Ovary (tissue), 7 donors: ENCODE measurements at regions not wholly inside any gene's neighbourhood (a gene's known extent, or its start where the extent isn't known, plus 50 kb on each side); places are given as distances from the start of the nearest gene placed in this dataset.

Experiments used
- DNase-seq, 5 donors: peaks; one replicate each; pipeline ENCODE4 v3.0.0-alpha.2; 2019 to 2020
- H3K27ac ChIP-seq, 2 donors: fragments of 200-600 bp; one replicate each; pipeline versions ENCODE4 v1.5.1 to v1.8.0; 2019 to 2022
- H3K27me3 ChIP-seq: fragments of 200-600 bp; one replicate; pipeline ENCODE4 v1.8.0; 2022
- H3K36me3 ChIP-seq: fragments of 200-600 bp; sonication (generic); one replicate; pipeline ENCODE4 v1.5.1; 2019
- H3K4me1 ChIP-seq: one replicate; pipeline ENCODE4 v1.8.1; 2013; ENCODE audit warnings: mild to moderate bottlenecking, moderate library complexity; ENCODE audit not compliant: insufficient read depth
- H3K4me3 ChIP-seq: fragments of 200-600 bp; sonication (generic); one replicate; pipeline ENCODE4 v1.5.1; 2017
- H3K9me3 ChIP-seq, 2 donors: fragments of 200-600 bp in 1 of 2; sonication (generic) in 1 of 2; one replicate each; pipeline versions ENCODE4 v1.5.1 to v1.8.1; 2013 to 2019; ENCODE audit warnings: mild to moderate bottlenecking in 1 of 2, moderate library complexity in 1 of 2
- CTCF ChIP-seq, 3 donors: fragments of 450-650 bp in 2 of 3; fragments of 200-600 bp in 1 of 3; IDR thresholded peaks; one replicate each; pipeline versions ENCODE4 v1.5.1 to v1.8.0; 2016 to 2022; ENCODE audit warnings: antibody characterized with exemption in 3 of 3, mild to moderate bottlenecking in 1 of 3
- EP300 ChIP-seq: sonication (generic); formaldehyde crosslinking; IDR thresholded peaks from one replicate; pipeline ENCODE4 v1.6.1; 2017; ENCODE audit warnings: antibody characterized with exemption
- POLR2A ChIP-seq: fragments of 450-650 bp; IDR thresholded peaks from one replicate; pipeline ENCODE4 v1.6.1; 2017; ENCODE audit warnings: antibody characterized with exemption, mild to moderate bottlenecking, moderate library complexity
- WGBS, 3 donors: extraction: QIAGEN DNeasy Blood & Tissue Kit in 1 of 3; methylation state at CpG; one replicate each; pipeline versions ENCODE4 v1.1.5 to v1.1.7; 2013 to 2017; 5-methylcytosine and 5-hydroxymethylcytosine counted together
- intact Hi-C, 4 donors: fragments of 100-400 bp; cut with DNase I; formaldehyde crosslinking; loops; one replicate each; pipeline versions ENCODE4 v1.11.0 to v1.15.1; 2022 to 2023
- donor health status: DM: no; HTN: no; CAD: no; lungs with moderate emphysema.
- donor health status: DM: no; HTN: no; CAD: no.
- donor health status: Bipolar disorder and iron deficiency.
- donor health status: DM: no; HTN: no; CAD: no.
- donor health status: DM: yes; HTN: yes; CAD: no.

- WGBS, 3 donors = 33 to 54% (median 46%) methylated on average over 4 of the region's 4 CpGs
- no peak overlapping the region for H3K4me3 ChIP-seq
- no peaks in the 10 kb centered on the region for H3K36me3 ChIP-seq
- H3K27ac ChIP-seq = no peak overlapping the region
- H3K27me3 ChIP-seq = no peaks in the 10 kb centered on the region
- intact Hi-C loops = no loop called here
- TF ChIP-seq EP300 = no peak
- no peak for TF ChIP-seq POLR2A
- TF ChIP-seq CTCF (IDR thresholded peaks at IDR 0.05) = no peak
- H3K9me3 ChIP-seq = no peaks in the 10 kb centered on the region
- no peak for DNase-seq
- H3K4me1 ChIP-seq = peaks cover 2% of the 10 kb centered on the region
Observed at GRCh38 chrX:119997570-119997969, 54.0 kb upstream of the NKAP start.

- peaks cover 2% of the 10 kb centered on the region for H3K4me1 ChIP-seq
- no peaks in the 10 kb centered on the region for H3K9me3 ChIP-seq
- no peak for DNase-seq
- no peak overlapping the region for H3K27ac ChIP-seq
- H3K4me3 ChIP-seq = no peak overlapping the region
- intact Hi-C loops = no loop called here
- no peaks in the 10 kb centered on the region for H3K36me3 ChIP-seq
- 30 to 42% (median 41%) methylated on average over 13 of the region's 13 CpGs for WGBS, 3 donors
- H3K27me3 ChIP-seq = no peaks in the 10 kb centered on the region
- TF ChIP-seq EP300 (no peak), CTCF (IDR thresholded peaks at IDR 0.05) (no peak), POLR2A (no peak)
Observed at GRCh38 chrX:119996600-119997524, 53.3 kb upstream of the NKAP start.

- H3K27me3 ChIP-seq = no peaks in the 10 kb centered on the region
- DNase-seq = no peak
- H3K27ac ChIP-seq = no peak overlapping the region
- no peaks in the 10 kb centered on the region for H3K36me3 ChIP-seq
- 45 to 55% (median 47%) methylated on average over 3 of the region's 3 CpGs for WGBS, 3 donors
- H3K4me1 ChIP-seq = peaks cover 2% of the 10 kb centered on the region
- H3K9me3 ChIP-seq = no peaks in the 10 kb centered on the region
- TF ChIP-seq EP300 (no peak), CTCF (IDR thresholded peaks at IDR 0.05) (no peak), POLR2A (no peak)
- no peak overlapping the region for H3K4me3 ChIP-seq
- intact Hi-C loops = no loop called here
Observed at GRCh38 chrX:119996069-119996468, 52.5 kb upstream of the NKAP start.
